IPS-15b (cell line): ENCODE measurements at regions not wholly inside any gene's neighbourhood (a gene's known extent, or its start where the extent isn't known, plus 50 kb on each side); places are given as distances from the start of the nearest gene placed in this dataset.

Experiments used
- H3K27me3 ChIP-seq: one replicate; pipeline ENCODE4 v1.6.1; 2013; ENCODE audit warnings: low read length; ENCODE audit not compliant: control insufficient read depth, insufficient read depth
- H3K36me3 ChIP-seq: one replicate; pipeline ENCODE4 v1.6.1; 2013; ENCODE audit warnings: low read length; ENCODE audit not compliant: control insufficient read depth, insufficient read depth
- H3K4me1 ChIP-seq: one replicate; pipeline ENCODE4 v1.6.1; 2013; ENCODE audit warnings: mild to moderate bottlenecking, low read length; ENCODE audit not compliant: control insufficient read depth, insufficient read depth
- H3K4me3 ChIP-seq: one replicate; pipeline ENCODE4 v1.5.1; 2013; ENCODE audit warnings: low read depth, low read length
- H3K9ac ChIP-seq: one replicate; pipeline ENCODE4 v1.6.1; 2013; ENCODE audit warnings: low read depth, mild to moderate bottlenecking, low read length
- H3K9me3 ChIP-seq: one replicate; pipeline ENCODE4 v1.6.1; 2013; ENCODE audit warnings: mild to moderate bottlenecking, low read length; ENCODE audit not compliant: control insufficient read depth, insufficient read depth

DNA sequence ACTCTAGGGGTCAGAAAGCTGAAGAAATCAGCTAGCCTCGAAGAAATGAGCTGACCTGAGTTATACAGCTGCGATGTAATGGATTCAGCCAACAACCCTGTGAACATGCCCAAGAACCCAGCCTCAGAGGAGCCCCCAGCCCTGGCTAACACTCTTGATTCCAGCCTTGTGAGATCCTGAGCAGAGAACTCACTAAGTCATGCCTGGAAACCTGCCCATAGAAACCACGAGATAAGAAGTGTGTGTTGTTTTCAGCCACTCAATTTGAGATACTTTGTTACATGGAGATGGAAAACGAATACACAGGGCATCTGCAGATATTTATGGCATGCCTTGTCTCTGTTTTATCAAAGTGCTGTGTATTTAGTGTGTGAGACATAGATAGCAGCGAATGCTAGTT lies 265.2 kb downstream of the QKI start:
- H3K9me3 ChIP-seq = no peaks in the 10 kb centered on the region
- no peak overlapping the region for H3K4me3 ChIP-seq
- H3K27me3 ChIP-seq = no peaks in the 10 kb centered on the region
- H3K4me1 ChIP-seq = no peaks in the 10 kb centered on the region
- H3K36me3 ChIP-seq = no peaks in the 10 kb centered on the region
- H3K9ac ChIP-seq = no peak overlapping the region

DNA sequence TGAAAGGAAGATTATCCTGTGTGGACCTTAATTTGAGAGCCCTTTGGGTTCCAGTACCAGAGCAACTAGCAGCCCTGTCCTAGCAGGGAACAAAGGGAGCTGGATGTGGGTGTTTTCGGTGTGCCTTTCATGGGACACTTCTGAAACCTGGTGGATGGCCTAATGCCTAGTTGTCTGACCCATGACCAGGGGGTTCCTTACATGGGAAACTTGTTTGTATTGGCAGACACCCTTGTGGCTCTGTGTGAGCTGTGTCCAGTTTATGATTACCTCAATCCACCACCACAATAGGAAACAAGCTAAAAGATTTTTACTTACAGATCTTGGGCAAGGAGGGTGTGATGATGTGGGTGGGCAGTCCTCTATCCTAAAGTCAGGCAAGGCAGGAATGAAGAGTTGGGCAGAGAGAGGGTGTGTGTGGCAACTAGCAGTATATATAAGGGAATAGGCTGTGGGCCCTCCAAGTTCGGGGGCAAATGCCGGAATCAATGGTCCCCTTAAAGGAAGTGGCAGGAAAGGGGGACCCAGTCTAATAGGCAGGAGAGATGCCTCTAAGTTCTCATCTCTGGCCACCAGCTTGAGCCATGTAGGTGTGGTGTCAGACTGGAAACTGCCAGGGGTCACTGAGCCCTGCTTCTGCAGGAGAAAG lies 264.6 kb downstream of the QKI start:
- H3K4me3 ChIP-seq = no peak overlapping the region
- H3K9ac ChIP-seq = no peak overlapping the region
- H3K27me3 ChIP-seq = no peaks in the 10 kb centered on the region
- no peaks in the 10 kb centered on the region for H3K9me3 ChIP-seq
- H3K36me3 ChIP-seq = no peaks in the 10 kb centered on the region
- no peaks in the 10 kb centered on the region for H3K4me1 ChIP-seq

GRCh38 chr6:163675611-163676010 lies 261.1 kb downstream of the QKI start:
- Histone ChIP-seq H3K27me3 (no peaks in the 10 kb centered on the region), H3K9ac (no peak overlapping the region), H3K36me3 (no peaks in the 10 kb centered on the region), H3K9me3 (no peaks in the 10 kb centered on the region), H3K4me1 (no peaks in the 10 kb centered on the region), H3K4me3 (no peak overlapping the region)

DNA sequence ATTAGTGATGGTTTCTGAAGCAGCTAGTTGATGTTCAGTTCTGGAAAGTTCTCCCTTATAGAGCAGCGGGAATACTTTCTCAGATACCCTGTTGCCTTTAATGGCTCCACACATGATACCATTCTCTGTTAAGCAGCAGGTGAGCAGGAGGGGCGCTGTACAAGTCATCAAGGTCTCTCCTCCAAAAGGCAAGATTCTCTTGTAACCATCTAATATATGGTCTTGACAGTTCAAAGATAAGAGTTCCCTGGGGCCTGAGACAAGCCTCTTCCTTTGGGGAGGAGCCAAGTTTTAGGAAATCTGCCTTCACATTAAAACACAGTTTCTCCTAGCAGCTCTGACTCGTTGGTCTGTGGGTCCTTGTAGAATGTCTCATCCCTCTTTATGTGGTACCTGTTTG lies 258.2 kb downstream of the QKI start:
- Histone ChIP-seq H3K4me1 (no peaks in the 10 kb centered on the region), H3K36me3 (no peaks in the 10 kb centered on the region), H3K9ac (no peak overlapping the region), H3K27me3 (no peaks in the 10 kb centered on the region), H3K4me3 (no peak overlapping the region), H3K9me3 (no peaks in the 10 kb centered on the region)

DNA sequence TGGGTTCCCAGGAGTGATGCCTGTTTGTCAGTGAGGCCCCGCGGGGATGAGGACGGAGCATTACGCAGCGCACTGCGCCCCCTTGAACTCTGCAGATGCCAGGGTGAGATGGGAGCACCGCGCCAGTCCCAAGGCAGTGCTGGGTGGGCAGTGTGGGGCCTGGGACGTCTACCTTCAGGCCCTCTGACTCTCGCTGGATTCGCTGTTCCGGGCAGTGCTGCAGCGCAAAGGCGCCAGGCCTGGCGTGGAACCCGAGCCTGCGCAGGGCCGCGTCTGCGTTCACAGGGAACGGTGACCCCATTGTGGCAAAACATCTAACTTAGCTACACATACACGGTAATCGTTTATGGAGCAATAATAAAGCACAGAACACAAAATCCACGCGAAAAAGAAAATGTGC lies 257.3 kb downstream of the QKI start:
- no peak overlapping the region for H3K4me3 ChIP-seq
- H3K27me3 ChIP-seq = no peaks in the 10 kb centered on the region
- H3K36me3 ChIP-seq = no peaks in the 10 kb centered on the region
- H3K9me3 ChIP-seq = no peaks in the 10 kb centered on the region
- H3K9ac ChIP-seq = no peak overlapping the region
- H3K4me1 ChIP-seq = no peaks in the 10 kb centered on the region

DNA sequence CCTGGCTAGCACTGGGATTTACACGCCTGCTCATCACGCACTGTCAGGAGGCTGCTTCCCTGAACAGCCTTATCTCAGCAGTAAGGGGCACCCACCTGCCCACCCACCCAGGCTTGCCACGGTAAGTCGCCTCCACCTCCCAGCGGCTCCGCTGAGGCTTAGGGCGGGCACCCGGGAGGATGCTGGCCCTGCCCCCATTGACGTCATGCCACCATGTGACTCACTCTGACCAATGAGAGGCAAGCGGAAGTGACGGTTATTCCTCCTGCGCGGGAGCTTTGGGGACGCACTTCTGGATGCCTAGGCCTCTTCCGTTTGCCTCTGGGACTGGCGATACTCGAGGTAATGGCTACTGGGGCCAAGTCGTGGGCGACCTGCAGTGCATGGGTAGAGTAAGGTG lies 256.8 kb downstream of the QKI start:
- Histone ChIP-seq H3K9me3 (no peaks in the 10 kb centered on the region), H3K27me3 (no peaks in the 10 kb centered on the region), H3K36me3 (no peaks in the 10 kb centered on the region), H3K4me1 (no peaks in the 10 kb centered on the region), H3K9ac (no peak overlapping the region), H3K4me3 (no peak overlapping the region)

DNA sequence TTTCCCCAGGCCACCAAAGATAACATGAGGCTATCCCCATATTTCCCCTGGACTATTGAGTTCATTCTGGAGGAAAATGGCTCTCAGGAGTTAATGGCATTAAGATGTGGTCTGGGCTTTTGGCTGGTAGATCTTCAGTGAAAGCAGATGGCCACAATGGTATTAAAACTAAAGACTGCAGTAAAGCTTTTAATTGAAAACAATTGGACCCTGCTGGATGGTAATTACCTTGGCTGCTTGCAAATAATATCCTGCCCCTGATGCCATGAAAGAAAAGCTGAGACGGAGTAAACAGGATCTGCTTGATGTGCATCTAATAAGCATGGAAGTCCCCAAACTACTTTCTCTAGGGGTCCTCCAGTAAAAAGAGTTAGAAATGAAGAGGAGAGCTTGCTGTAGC lies 255.8 kb downstream of the QKI start:
- Histone ChIP-seq H3K9me3 (no peaks in the 10 kb centered on the region), H3K4me3 (no peak overlapping the region), H3K9ac (no peak overlapping the region), H3K4me1 (no peaks in the 10 kb centered on the region), H3K27me3 (no peaks in the 10 kb centered on the region), H3K36me3 (no peaks in the 10 kb centered on the region)

GRCh38 chr6:163668061-163668426 lies 253.5 kb downstream of the QKI start:
- Histone ChIP-seq H3K36me3 (no peaks in the 10 kb centered on the region), H3K27me3 (no peaks in the 10 kb centered on the region), H3K9ac (no peak overlapping the region), H3K4me1 (no peaks in the 10 kb centered on the region), H3K4me3 (no peak overlapping the region), H3K9me3 (no peaks in the 10 kb centered on the region)

DNA sequence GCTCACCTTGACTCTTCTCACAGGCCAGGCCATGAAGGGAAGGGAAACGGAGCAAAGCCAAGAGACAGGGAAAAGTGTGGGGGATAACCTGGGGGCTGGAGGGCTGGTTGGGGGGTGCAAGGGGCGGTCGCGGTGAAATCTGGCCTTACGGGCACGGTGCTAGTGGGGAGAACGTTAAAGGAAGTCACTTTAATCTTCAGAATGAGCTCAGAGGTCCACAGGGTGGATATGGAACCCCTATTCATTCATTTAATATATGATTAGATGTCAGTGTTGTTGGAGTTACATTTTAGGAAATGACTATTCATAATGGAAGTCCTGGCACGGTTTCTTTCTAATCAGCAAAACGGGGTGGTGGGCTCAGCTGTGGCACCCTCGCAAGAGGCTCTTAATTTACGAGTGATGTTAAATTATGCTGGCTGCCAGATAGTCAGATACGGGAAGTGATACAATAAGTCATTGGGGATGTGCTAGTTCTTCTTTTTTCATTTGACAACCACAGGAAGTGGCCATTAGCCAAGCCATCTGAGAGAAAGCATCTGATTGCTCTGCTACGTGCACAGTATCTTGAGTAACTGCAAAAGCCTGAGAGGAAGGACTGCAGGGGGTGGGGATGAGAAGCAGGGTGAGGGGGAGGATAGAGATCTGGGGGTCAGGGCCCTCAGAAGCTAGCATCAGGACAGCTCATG lies 253.0 kb downstream of the QKI start:
- H3K9ac ChIP-seq = no peak overlapping the region
- no peaks in the 10 kb centered on the region for H3K36me3 ChIP-seq
- no peaks in the 10 kb centered on the region for H3K9me3 ChIP-seq
- no peaks in the 10 kb centered on the region for H3K4me1 ChIP-seq
- no peak overlapping the region for H3K4me3 ChIP-seq
- no peaks in the 10 kb centered on the region for H3K27me3 ChIP-seq

DNA sequence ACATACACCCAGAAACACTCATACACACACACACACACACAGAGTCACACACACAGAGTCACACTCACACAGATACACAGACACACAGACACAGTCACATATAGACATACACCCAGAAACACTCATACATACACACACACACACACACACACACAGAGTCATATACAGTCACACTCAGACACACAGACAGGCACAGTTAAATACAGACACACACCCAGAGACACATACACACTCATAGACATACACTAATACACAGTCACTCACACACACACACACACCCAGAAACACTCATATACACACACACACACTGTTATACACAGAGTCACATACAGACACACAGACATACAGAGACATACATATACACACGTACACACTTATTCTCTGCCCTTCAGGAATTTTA lies 250.9 kb downstream of the QKI start:
- H3K9ac ChIP-seq = no peak overlapping the region
- no peaks in the 10 kb centered on the region for H3K36me3 ChIP-seq
- no peaks in the 10 kb centered on the region for H3K4me1 ChIP-seq
- no peaks in the 10 kb centered on the region for H3K27me3 ChIP-seq
- no peaks in the 10 kb centered on the region for H3K9me3 ChIP-seq
- no peak overlapping the region for H3K4me3 ChIP-seq

GRCh38 chr6:163663575-163663974 lies 249.1 kb downstream of the QKI start:
- no peaks in the 10 kb centered on the region for H3K4me1 ChIP-seq
- H3K4me3 ChIP-seq = no peak overlapping the region
- H3K27me3 ChIP-seq = no peaks in the 10 kb centered on the region
- H3K36me3 ChIP-seq = no peaks in the 10 kb centered on the region
- H3K9me3 ChIP-seq = no peaks in the 10 kb centered on the region
- H3K9ac ChIP-seq = no peak overlapping the region

DNA sequence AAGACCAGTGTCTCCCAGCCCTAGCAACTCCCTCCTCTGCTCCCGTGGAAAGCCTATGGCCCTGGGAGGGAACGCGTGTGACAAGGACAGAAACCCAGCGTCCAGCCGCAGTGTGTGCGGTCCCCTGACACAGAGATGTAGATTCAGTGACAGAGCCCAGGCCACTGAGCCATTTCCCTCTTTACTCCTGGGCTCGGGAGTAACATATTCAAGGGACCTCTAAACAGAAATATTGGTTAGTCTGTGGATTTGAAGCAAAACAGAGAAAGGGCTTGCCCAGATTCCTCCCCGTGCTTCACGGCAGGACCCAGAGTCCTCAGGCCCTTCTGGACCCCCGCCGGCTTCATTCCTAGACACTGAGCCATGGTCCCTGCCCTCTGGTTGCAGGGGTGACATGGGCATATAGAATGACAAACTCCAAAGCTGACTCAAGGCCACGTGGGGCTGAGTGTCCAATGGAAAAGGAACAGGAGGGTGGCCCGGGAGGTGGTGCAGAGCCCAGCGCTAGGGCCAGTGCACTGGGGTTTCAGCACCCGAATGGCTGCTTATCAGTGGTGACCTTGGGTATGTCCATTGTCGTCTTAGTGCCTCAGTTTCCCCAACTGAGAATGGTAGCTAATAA lies 248.2 kb downstream of the QKI start:
- H3K27me3 ChIP-seq = no peaks in the 10 kb centered on the region
- H3K36me3 ChIP-seq = no peaks in the 10 kb centered on the region
- H3K4me3 ChIP-seq = no peak overlapping the region
- H3K4me1 ChIP-seq = no peaks in the 10 kb centered on the region
- H3K9me3 ChIP-seq = no peaks in the 10 kb centered on the region
- no peak overlapping the region for H3K9ac ChIP-seq
